ENCODE measurements at regions not wholly inside any gene's neighbourhood (a gene's known extent, or its start where the extent isn't known, plus 50 kb on each side); places are given as distances from the start of the nearest gene placed in this dataset.
"Not testable (repeated sequence)": the region's sequence is repeated elsewhere in the genome, so short reads cannot be mapped to it uniquely, and the experiment has no call there.

DNA sequence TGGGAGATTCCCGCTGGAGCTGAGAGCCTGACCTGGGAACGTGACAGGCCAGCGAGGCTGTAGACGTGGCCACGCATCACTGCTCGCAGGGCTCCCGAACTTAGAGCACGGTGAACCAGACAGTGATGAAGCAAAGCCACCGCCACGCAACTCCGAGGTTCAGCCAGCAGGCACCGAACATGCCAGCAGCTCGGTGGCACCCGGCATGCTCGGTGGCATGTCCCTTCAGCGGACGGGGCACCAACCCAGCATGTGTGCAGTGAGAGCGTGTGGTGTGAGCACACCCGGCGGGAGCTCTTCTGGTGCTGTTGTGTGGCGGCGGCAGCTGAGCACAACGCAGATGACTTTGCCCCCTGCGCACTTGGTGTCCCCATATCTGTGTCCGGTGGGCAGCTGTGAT is 4468.2 kb upstream of the TPTE start:
- not testable (repeated sequence) for H3K9ac ChIP-seq (ENCODE audit: low read length); H4K20me1 ChIP-seq (ENCODE audit: insufficient read depth, low read length); H3K27ac ChIP-seq (ENCODE audit: low read length); H3K36me3 ChIP-seq (replicated peaks; ENCODE audit: low read depth, low read length); H3K4me1 ChIP-seq (ENCODE audit: low read length); H3K9me3 ChIP-seq (ENCODE audit: insufficient read depth, low read length); H2AFZ ChIP-seq (ENCODE audit: low read depth, low read length); H3K4me2 ChIP-seq (ENCODE audit: low read length); H3K4me3 ChIP-seq (ENCODE audit: low read length); H3K79me2 ChIP-seq (ENCODE audit: low read length); H3K27me3 ChIP-seq (ENCODE audit: low read depth, low read length)

DNA sequence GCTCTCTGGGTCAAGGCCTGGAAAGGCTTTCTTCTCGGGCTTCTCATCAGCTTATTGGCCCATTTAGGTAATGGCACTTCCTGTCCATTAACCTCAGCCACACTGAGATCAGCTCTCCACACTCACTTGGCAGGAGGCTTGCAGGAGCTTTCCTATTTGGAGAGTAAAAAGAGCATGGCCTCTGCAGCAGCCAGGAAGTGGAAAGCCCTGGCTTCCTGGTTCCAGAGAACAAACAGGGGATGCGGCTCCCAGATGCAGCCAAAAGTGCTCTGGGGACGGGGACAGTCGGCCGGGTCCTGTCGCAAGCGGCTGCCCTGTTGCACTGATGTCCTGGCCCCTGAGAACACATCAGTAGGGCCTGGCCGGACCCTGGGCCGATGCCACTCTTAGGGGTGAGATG is 4462.4 kb upstream of the TPTE start:
- H3K9ac ChIP-seq (ENCODE audit: low read length); H3K4me3 ChIP-seq (ENCODE audit: low read length); H3K9me3 ChIP-seq (ENCODE audit: insufficient read depth, low read length); H3K27ac ChIP-seq (ENCODE audit: low read length); H3K27me3 ChIP-seq (ENCODE audit: low read depth, low read length); H3K4me1 ChIP-seq (ENCODE audit: low read length); H3K79me2 ChIP-seq (ENCODE audit: low read length); H4K20me1 ChIP-seq (ENCODE audit: insufficient read depth, low read length); H3K36me3 ChIP-seq (replicated peaks; ENCODE audit: low read depth, low read length); H2AFZ ChIP-seq (ENCODE audit: low read depth, low read length); H3K4me2 ChIP-seq (ENCODE audit: low read length): not testable (repeated sequence)

DNA sequence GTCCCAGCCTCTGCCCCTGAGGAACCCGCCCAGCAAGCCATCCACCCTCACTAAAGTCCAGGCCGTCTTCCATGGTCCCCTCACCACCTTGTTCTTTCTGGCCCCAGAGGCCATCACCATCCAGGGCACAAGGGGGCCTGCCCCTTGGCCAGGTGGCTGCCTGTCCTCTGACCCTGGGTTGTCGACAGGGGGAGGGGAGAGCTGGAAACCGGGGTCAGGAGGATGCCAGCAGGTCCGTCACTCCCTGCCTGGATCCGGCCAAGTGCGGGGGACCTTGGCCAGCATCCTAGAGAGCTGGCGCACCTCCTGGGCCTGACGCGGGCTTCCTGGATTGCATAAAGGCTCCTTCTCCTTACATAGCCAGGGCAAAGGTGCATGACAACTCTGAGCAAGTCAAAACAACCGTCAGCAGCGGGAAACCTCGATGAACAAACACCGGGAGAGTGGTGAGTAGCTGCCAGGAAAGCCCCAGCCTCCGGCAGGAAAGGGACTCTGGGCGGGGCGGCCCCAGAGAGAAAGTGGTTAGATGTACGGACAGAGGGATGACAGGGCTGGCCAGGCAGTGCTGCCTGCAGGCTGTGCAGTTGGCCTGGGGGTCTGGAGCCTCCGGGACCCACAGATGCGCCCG is 4461.2 kb upstream of the TPTE start:
- H3K4me1 ChIP-seq (ENCODE audit: low read length); H3K4me3 ChIP-seq (ENCODE audit: low read length); H3K27ac ChIP-seq (ENCODE audit: low read length); H3K9me3 ChIP-seq (ENCODE audit: insufficient read depth, low read length); H4K20me1 ChIP-seq (ENCODE audit: insufficient read depth, low read length); H3K79me2 ChIP-seq (ENCODE audit: low read length); H3K36me3 ChIP-seq (replicated peaks; ENCODE audit: low read depth, low read length); H2AFZ ChIP-seq (ENCODE audit: low read depth, low read length); H3K27me3 ChIP-seq (ENCODE audit: low read depth, low read length); H3K9ac ChIP-seq (ENCODE audit: low read length); H3K4me2 ChIP-seq (ENCODE audit: low read length): not testable (repeated sequence)

DNA sequence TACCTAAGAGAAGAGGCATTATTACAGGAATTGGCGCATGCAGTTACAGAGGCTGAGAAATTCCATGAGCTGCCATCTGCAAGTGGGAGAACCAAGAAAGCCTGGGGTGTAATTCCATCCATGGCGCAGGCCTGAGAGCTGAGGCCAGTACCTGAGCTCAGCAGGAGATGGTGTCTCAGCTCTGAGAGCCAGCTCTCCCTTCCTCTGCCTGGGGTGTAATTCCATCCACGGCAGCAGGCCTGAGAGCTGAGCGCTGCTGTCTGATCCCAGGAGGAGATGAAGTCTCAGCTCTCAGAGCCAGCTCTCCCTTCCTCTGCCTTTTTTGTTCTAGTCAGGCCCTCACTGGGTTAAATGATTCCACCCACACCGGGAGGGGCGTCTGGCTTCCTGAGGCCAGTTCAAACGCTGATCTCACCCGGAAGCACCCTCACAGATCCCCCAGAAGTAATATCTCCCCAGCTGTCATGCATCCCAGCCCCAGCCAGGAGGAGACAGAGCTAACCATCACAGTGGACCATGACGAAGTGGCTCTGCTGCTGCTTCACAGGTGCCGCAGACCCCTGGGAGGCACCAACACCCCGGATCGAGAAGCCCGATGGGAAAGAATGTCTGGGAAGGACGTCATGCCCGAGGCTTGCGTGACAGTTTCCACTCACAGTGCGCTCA is 4454.9 kb upstream of the TPTE start:
- H3K27ac ChIP-seq (ENCODE audit: low read length); H3K9ac ChIP-seq (ENCODE audit: low read length); H3K4me2 ChIP-seq (ENCODE audit: low read length); H3K36me3 ChIP-seq (replicated peaks; ENCODE audit: low read depth, low read length); H3K27me3 ChIP-seq (ENCODE audit: low read depth, low read length); H3K79me2 ChIP-seq (ENCODE audit: low read length); H4K20me1 ChIP-seq (ENCODE audit: insufficient read depth, low read length); H3K4me1 ChIP-seq (ENCODE audit: low read length); H3K9me3 ChIP-seq (ENCODE audit: insufficient read depth, low read length); H3K4me3 ChIP-seq (ENCODE audit: low read length); H2AFZ ChIP-seq (ENCODE audit: low read depth, low read length): not testable (repeated sequence)

DNA sequence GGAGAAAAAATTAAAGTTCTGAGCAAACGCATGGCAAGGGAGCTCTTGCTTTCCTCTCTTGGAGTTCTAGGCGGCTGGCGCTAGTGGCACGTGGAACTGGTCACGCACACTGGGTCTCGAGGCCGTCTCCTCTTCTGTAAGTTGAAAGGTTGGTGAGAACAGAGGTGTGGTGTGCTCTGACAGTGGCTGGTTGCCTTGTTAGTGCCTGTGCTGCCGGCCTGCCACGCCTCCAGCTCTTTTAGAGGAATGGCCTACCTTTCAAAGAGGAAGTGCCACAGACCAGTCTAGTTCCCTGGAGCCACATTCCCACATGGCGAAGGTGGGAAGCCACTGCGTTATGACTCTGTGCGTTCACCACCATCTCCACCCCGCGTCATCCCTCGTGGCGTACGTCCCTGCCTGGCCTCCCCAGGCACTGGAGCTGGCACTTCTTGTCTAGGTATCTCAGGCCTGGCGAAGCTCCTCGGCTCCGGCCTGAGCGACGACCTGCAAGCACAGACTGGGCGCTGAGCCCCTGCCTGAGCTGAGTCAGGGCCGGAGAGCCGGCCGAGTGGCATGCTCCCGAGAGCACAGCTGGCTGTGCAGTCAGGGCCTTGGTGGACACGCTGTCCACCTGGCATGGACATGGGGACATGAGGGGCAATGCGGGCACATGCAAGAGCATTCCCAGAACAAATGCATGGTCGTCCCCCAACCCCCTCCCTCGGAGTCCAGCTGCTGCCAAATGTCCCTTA is 4453.1 kb upstream of the TPTE start:
- H3K36me3 ChIP-seq (replicated peaks; ENCODE audit: low read depth, low read length); H3K79me2 ChIP-seq (ENCODE audit: low read length); H3K4me3 ChIP-seq (ENCODE audit: low read length); H3K4me2 ChIP-seq (ENCODE audit: low read length); H3K9me3 ChIP-seq (ENCODE audit: insufficient read depth, low read length); H3K4me1 ChIP-seq (ENCODE audit: low read length); H4K20me1 ChIP-seq (ENCODE audit: insufficient read depth, low read length); H3K27ac ChIP-seq (ENCODE audit: low read length); H3K9ac ChIP-seq (ENCODE audit: low read length); H2AFZ ChIP-seq (ENCODE audit: low read depth, low read length); H3K27me3 ChIP-seq (ENCODE audit: low read depth, low read length): not testable (repeated sequence)

DNA sequence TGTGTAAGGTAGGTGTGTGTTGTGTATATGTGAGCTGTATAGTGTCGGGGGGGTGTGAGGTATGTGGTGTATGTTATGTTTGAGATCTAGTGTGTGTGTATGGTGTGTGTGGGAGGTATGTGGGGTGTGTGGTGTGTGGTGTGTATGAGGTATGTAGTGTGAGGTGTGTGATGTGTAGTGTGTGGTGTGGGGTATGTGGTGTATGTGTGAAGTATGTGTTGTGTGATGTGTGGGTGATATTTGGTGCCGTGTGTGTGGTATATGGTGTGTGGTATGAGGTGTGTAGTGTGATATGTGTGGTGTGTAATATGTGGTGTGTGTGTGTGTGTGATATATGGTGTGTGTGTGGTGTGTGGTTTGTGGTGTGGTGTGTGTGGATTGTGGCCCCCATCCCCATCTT is 4451.2 kb upstream of the TPTE start:
- H3K4me1 ChIP-seq (ENCODE audit: low read length); H3K4me2 ChIP-seq (ENCODE audit: low read length); H3K79me2 ChIP-seq (ENCODE audit: low read length); H3K9me3 ChIP-seq (ENCODE audit: insufficient read depth, low read length); H3K36me3 ChIP-seq (replicated peaks; ENCODE audit: low read depth, low read length); H3K4me3 ChIP-seq (ENCODE audit: low read length); H3K27me3 ChIP-seq (ENCODE audit: low read depth, low read length); H4K20me1 ChIP-seq (ENCODE audit: insufficient read depth, low read length); H2AFZ ChIP-seq (ENCODE audit: low read depth, low read length); H3K27ac ChIP-seq (ENCODE audit: low read length); H3K9ac ChIP-seq (ENCODE audit: low read length): not testable (repeated sequence)

DNA sequence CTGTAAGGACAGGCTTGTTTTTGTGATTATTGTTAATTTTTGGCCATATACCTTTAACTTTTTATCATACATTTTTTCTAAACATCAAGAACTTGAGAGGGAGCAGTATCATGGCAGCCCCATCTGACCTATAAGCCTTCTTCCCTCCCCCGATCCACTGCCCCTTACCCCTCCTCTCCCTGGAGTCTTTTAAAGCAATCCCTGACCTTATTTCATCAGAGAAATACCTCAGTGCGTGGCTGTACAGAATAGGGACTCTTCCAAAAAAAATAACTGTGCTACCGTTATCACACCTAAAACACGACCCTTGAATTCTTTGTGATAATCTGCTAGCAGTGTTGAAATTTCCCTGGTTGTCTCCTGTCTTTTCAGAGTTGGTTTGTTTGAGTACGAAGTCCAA is 4448.7 kb upstream of the TPTE start:
- not testable (repeated sequence) for H3K36me3 ChIP-seq (replicated peaks; ENCODE audit: low read depth, low read length); H3K4me2 ChIP-seq (ENCODE audit: low read length); H3K9me3 ChIP-seq (ENCODE audit: insufficient read depth, low read length); H4K20me1 ChIP-seq (ENCODE audit: insufficient read depth, low read length); H3K4me3 ChIP-seq (ENCODE audit: low read length); H2AFZ ChIP-seq (ENCODE audit: low read depth, low read length); H3K27me3 ChIP-seq (ENCODE audit: low read depth, low read length); H3K9ac ChIP-seq (ENCODE audit: low read length); H3K79me2 ChIP-seq (ENCODE audit: low read length); H3K4me1 ChIP-seq (ENCODE audit: low read length); H3K27ac ChIP-seq (ENCODE audit: low read length)

DNA sequence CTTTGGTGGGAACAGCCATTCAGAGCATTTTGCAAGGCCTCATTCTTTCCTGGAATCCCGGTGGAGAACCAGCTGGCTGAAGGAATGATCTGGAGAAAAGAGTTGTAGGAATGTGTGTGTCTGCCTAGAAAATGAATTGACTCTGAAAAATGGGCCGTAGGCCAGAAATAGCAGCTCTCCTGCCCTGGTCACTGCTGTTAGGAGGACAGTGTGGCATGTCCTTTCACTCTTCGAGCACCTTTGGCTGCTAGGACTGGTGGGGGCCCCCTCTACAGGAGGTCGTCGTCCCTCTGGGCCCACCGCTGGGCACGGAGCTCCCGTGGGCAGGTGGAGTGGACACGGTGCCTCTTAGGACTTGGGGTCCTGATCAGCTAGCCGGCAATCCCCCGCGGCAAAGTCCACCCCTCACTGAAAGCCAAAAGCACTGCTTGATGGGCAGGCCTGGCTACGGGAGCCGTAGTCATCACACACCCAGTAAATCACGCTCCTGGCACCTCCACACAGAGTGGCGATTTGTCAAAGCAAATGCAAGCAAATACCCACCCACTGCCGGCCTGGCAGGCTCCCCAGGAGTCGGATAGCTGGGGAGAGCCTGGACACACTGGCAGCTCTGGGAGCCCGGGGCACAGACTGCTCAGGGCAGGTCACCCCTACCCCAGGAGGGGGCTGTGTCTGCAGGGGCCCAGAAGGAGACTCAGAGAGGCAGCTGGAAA is 4447.2 kb upstream of the TPTE start:
- H3K27me3 ChIP-seq (ENCODE audit: low read depth, low read length); H3K27ac ChIP-seq (ENCODE audit: low read length); H3K79me2 ChIP-seq (ENCODE audit: low read length); H2AFZ ChIP-seq (ENCODE audit: low read depth, low read length); H3K4me1 ChIP-seq (ENCODE audit: low read length); H3K4me3 ChIP-seq (ENCODE audit: low read length); H3K9ac ChIP-seq (ENCODE audit: low read length); H3K9me3 ChIP-seq (ENCODE audit: insufficient read depth, low read length); H3K4me2 ChIP-seq (ENCODE audit: low read length); H3K36me3 ChIP-seq (replicated peaks; ENCODE audit: low read depth, low read length); H4K20me1 ChIP-seq (ENCODE audit: insufficient read depth, low read length): not testable (repeated sequence)

DNA sequence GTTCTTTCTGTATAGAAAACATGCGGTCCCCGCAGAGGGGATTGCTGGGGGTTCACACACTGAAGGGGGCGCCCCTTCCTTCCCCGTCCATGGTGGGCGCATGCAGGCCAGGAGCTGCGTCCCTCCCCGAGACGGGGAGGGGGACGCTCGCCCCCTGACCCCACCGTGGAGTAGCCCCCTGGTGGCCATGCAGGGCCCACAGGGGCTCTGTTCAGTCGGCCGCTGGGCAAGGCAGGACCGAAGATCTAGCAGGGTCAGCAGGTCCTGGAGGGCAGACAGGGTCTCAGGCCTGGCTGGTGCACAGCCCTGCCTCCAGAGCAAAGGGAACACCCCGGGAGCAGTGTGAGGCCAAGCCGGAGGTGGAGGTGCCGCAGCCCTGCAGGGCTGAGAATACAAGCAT is 4446.4 kb upstream of the TPTE start:
- H3K4me1 ChIP-seq (ENCODE audit: low read length); H3K9me3 ChIP-seq (ENCODE audit: insufficient read depth, low read length); H2AFZ ChIP-seq (ENCODE audit: low read depth, low read length); H3K36me3 ChIP-seq (replicated peaks; ENCODE audit: low read depth, low read length); H3K4me2 ChIP-seq (ENCODE audit: low read length); H4K20me1 ChIP-seq (ENCODE audit: insufficient read depth, low read length); H3K27ac ChIP-seq (ENCODE audit: low read length); H3K79me2 ChIP-seq (ENCODE audit: low read length); H3K9ac ChIP-seq (ENCODE audit: low read length); H3K27me3 ChIP-seq (ENCODE audit: low read depth, low read length); H3K4me3 ChIP-seq (ENCODE audit: low read length): not testable (repeated sequence)

Data from OCI-LY3 (cell line).